ENCODE measurements at regions not wholly inside any gene's neighbourhood (a gene's known extent, or its start where the extent isn't known, plus 50 kb on each side); places are given as distances from the start of the nearest gene placed in this dataset.

DNA sequence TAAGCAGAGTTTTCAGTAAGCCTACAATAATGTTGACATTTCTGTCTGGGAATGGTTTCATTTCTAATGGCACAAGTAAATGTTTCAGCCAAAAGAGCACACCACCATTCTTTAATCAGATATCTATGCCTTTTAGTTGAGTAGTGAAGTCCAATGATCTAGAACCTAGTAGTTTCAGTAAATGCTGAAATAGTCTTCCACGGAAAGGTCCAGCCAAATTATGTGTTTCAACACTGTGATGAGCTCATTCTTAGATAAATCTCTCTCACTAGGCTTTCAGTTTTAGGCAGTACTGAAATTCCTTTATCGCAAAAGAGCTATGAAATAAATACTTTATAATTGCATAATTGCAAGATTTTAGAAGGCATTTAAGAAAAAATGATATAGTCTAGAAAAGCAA, 816.8 kb upstream of the PCDH9 start:
- Histone ChIP-seq H3K4me3 (ENCODE audit: low read depth, low read length) (no peak overlapping the region), H3K36me3 (ENCODE audit: control insufficient read depth, insufficient read depth, low read length) (no peaks in the 10 kb centered on the region), H3K27me3 (ENCODE audit: control insufficient read depth, insufficient read depth, low read length) (no peaks in the 10 kb centered on the region)
- TF ChIP-seq, protein P1, sequence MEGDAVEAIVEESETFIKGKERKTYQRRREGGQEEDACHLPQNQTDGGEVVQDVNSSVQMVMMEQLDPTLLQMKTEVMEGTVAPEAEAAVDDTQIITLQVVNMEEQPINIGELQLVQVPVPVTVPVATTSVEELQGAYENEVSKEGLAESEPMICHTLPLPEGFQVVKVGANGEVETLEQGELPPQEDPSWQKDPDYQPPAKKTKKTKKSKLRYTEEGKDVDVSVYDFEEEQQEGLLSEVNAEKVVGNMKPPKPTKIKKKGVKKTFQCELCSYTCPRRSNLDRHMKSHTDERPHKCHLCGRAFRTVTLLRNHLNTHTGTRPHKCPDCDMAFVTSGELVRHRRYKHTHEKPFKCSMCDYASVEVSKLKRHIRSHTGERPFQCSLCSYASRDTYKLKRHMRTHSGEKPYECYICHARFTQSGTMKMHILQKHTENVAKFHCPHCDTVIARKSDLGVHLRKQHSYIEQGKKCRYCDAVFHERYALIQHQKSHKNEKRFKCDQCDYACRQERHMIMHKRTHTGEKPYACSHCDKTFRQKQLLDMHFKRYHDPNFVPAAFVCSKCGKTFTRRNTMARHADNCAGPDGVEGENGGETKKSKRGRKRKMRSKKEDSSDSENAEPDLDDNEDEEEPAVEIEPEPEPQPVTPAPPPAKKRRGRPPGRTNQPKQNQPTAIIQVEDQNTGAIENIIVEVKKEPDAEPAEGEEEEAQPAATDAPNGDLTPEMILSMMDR (IDR thresholded peaks at IDR 0.05; ENCODE audit: insufficient read depth, low read length, poor library complexity, severe bottlenecking), result no peak
- DNase-seq (ENCODE audit: low read depth), result no peak

DNA sequence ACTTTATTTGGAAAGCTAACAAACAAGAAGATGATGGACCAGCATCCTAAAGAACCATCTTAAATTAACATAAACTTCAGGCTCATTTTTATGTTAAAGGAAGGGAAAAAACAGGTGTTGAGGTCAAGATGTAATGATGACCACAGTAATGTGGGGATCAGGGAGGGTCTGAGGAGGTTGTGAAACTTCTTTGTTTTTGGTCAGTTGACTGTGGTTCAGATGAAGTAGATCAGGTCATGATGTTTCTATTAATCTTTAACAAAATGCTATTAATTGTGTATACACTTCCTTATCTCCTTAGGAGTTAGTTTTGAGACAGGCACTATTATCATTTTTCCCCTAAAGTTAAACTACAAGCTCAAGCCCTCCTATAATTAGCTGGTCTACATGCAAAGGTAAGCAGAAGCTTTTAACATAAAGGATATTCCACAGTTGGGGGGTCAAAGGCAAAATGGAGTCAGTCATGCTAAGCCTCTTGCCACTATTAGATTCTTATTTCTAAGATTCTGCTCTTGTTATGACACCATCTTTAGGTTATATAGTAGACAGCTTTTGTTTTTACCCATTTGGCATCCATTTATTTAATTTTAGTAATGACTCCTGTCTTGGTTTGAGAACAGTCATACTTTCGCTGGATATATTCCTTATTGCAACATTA, 800.1 kb upstream of the PCDH9 start:
- Histone ChIP-seq H3K4me3 (ENCODE audit: low read depth, low read length) (no peak overlapping the region), H3K27me3 (ENCODE audit: control insufficient read depth, insufficient read depth, low read length) (no peaks in the 10 kb centered on the region), H3K36me3 (ENCODE audit: control insufficient read depth, insufficient read depth, low read length) (no peaks in the 10 kb centered on the region)
- TF ChIP-seq, protein P1 (IDR thresholded peaks at IDR 0.05; ENCODE audit: insufficient read depth, low read length, poor library complexity, severe bottlenecking), result no peak
- DNase-seq (ENCODE audit: low read depth), result no peak

- DNase-seq (ENCODE audit: low read depth), result no peak
- TF ChIP-seq, protein P1 (IDR thresholded peaks at IDR 0.05; ENCODE audit: insufficient read depth, low read length, poor library complexity, severe bottlenecking), result no peak
- no peaks in the 10 kb centered on the region for H3K36me3 ChIP-seq (ENCODE audit: control insufficient read depth, insufficient read depth, low read length)
- no peaks in the 10 kb centered on the region for H3K27me3 ChIP-seq (ENCODE audit: control insufficient read depth, insufficient read depth, low read length)
- no peak overlapping the region for H3K4me3 ChIP-seq (ENCODE audit: low read depth, low read length)
Measured at GRCh38 chr13:68028701-68029100, 798.6 kb upstream of the PCDH9 start.

DNA sequence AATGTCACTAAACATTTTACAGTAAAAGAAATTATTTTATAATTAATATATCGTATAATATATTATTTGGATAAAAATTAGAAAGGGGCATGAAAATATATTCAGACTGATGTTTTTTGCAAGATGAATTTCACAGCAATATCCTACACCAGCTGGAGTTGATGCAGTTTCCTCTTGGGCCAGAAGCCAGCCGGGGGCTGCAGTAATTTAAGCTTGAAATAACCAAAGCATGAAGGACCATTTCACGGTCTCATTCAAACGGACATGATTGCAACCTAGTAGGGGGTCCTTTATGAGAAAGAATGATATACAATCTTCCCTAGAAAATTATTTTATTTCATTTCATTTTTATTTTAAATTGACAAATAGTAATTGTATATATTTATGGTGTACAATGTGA, 797.2 kb upstream of the PCDH9 start:
- DNase-seq (ENCODE audit: low read depth), result no peak
- H3K36me3 ChIP-seq (ENCODE audit: control insufficient read depth, insufficient read depth, low read length), result no peaks in the 10 kb centered on the region
- H3K4me3 ChIP-seq (ENCODE audit: low read depth, low read length), result no peak overlapping the region
- TF ChIP-seq, protein P1 (IDR thresholded peaks at IDR 0.05; ENCODE audit: insufficient read depth, low read length, poor library complexity, severe bottlenecking), result no peak
- no peaks in the 10 kb centered on the region for H3K27me3 ChIP-seq (ENCODE audit: control insufficient read depth, insufficient read depth, low read length)

DNA sequence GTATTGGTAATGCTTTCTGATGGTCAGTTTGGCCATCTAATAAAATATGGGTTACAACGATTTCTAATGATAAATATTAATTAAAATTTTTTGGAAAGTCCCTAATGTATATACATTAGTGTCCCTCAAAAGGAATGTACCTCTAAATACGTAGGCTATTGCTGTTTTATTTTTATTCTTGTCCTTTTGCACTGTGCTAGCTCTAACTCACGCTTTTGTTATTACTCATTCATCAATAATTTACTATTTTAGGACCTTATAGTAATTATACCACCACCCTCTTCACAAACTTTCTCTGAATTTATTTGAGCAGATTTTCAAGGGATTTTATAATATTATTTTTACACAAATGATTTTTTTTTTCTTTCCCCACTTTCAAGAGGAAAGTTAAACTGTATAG, 795.9 kb upstream of the PCDH9 start:
- Histone ChIP-seq H3K36me3 (ENCODE audit: control insufficient read depth, insufficient read depth, low read length) (no peaks in the 10 kb centered on the region), H3K4me3 (ENCODE audit: low read depth, low read length) (no peak overlapping the region), H3K27me3 (ENCODE audit: control insufficient read depth, insufficient read depth, low read length) (no peaks in the 10 kb centered on the region)
- DNase-seq (ENCODE audit: low read depth), result no peak
- TF ChIP-seq, protein P1 (IDR thresholded peaks at IDR 0.05; ENCODE audit: insufficient read depth, low read length, poor library complexity, severe bottlenecking), result no peak

DNA sequence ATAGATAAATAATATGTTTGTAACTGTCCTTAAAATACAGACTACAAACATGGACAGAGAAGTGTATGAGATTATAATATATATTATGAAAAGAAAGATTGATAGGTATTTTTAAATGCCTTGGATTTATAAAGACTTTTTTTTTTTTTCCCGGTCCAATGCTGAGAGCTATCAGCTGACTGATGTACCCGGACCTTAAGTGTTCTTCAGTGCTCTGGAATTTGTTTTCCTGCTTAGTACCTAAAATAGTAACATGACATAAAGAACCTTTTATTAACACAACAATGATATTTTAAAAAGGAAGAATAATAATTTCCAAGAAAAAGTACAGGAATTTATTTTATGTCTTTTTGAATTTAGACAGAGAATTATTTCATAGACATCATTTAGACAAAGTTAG, 795.5 kb upstream of the PCDH9 start:
- Histone ChIP-seq H3K36me3 (ENCODE audit: control insufficient read depth, insufficient read depth, low read length) (no peaks in the 10 kb centered on the region), H3K27me3 (ENCODE audit: control insufficient read depth, insufficient read depth, low read length) (no peaks in the 10 kb centered on the region), H3K4me3 (ENCODE audit: low read depth, low read length) (no peak overlapping the region)
- no peak for DNase-seq (ENCODE audit: low read depth)
- TF ChIP-seq, protein P1 (IDR thresholded peaks at IDR 0.05; ENCODE audit: insufficient read depth, low read length, poor library complexity, severe bottlenecking), result no peak
